HG03139 (cell line): ENCODE measurements at regions not wholly inside any gene's neighbourhood (a gene's known extent, or its start where the extent isn't known, plus 50 kb on each side); places are given as distances from the start of the nearest gene placed in this dataset.

Experiments used
- ATAC-seq: cut with Tn5 transposase; IDR thresholded peaks from one replicate; pipeline ENCODE4 v1.9.1; 2021; ENCODE audit not compliant: unreplicated experiment

DNA sequence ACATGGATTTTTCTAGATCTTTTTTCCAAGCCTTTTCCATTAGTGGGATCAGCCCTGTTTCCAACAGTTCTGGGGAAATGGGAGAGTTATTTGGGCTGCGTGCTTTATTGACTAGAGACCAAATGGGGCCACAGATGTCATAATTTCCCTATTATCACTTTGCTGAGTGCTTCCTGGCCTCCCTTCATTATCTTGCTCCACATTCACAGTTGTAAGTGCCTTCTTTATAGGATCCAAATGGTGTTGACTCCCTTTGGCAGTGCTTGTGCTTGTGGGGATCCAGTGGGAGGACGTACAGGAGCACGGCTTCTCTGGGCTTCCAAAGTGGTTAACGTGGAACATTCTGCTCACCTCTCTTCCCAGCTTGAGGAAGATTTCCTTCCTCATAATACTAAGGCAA, 141.0 kb upstream of the RMST start:
- ATAC-seq: no peak

DNA sequence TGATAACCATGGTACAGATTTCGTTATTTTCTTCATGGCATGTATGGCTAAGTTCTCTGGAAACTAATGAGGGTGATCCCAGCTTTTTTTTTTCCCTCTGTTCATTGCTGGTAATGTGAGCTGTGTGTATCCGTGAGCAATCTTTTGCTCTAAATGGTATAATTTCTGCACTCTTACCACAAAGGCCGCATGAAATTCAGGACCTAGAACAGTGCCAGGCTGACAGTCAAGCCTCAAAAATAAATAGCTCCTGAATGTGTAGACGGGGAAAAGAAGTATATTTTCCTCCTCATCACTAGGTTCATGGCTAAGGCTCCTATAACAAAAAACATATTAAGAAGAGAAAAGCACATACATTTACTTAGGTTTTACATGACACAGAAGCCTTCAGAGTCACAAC, 140.2 kb upstream of the RMST start:
- ATAC-seq: no peak

GRCh38 chr12:97323154-97323553, 139.4 kb upstream of the RMST start:
- ATAC-seq: no peak

GRCh38 chr12:97324471-97324870, 138.1 kb upstream of the RMST start:
- no peak for ATAC-seq

DNA sequence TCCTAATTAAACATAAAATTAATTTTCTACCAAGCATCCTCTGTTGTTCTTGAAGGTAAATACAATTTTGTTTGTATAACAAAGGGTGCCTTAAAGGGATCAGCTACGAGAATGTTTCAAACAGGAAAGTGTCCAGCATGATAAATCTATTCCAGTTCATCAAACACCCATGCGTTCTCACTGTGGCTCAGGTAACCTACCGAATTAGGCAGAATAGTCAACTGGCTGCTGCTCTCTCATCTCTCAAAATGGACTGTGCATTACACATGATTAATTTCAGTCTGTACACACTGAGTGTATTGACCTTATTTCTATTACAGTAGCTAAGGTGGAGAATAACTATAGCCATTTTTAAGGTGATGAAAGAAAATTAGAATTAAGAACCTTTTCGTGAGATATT, 127.5 kb upstream of the RMST start:
- ATAC-seq: no peak

- ATAC-seq: no peak
These were observed 125.5 kb upstream of the RMST start for GRCh38 chr12:97336900-97337751.

- no peak for ATAC-seq
These were observed 120.5 kb upstream of the RMST start for GRCh38 chr12:97342130-97342529.

GRCh38 chr12:97347956-97348355, 114.6 kb upstream of the RMST start:
- ATAC-seq: no peak

DNA sequence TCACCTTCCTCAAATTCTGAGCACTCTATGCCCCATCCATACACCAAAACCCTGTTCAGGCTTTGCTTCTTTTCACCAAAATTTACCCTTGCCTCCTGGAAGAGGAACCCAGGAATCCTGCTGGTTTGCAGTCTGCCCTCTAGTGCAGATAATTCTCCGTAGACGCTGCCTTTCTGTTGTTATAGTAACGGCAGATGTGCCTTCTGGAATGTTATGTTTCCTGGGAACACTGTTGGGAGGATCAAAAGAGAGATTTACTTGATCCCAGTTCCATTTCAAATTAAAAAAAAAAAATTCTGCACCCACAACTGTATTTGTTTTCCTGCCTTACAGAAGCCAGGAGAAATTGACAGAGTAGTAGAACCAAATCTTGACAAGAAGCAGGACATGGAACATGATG, 104.2 kb upstream of the RMST start:
- ATAC-seq: no peak

- no peak for ATAC-seq
These were observed 103.4 kb upstream of the RMST start for GRCh38 chr12:97359021-97359690.

DNA sequence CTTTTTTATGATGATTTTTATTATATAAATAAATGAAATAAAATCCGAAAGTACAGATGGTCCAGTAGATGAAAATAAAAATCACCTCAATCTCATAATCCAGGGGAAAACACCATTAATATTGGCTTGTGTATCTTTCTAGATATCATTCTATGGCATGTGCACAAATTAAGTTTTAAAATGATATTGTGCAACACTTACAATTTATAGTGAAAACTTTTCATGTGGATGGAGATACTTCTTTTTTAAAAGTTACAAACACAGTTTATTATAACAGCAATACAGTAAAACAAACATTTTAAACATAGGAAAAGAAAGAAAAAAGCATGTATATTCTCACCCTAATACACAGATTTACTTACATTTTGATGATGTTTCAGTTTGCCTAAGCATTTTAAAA, 98.9 kb upstream of the RMST start:
- no peak for ATAC-seq

GRCh38 chr12:97368462-97369163, 94.0 kb upstream of the RMST start:
- no peak for ATAC-seq

- no peak for ATAC-seq
These were observed 87.3 kb upstream of the RMST start for GRCh38 chr12:97375310-97375709.

GRCh38 chr12:97380440-97380839, 82.2 kb upstream of the RMST start:
- ATAC-seq: no peak

DNA sequence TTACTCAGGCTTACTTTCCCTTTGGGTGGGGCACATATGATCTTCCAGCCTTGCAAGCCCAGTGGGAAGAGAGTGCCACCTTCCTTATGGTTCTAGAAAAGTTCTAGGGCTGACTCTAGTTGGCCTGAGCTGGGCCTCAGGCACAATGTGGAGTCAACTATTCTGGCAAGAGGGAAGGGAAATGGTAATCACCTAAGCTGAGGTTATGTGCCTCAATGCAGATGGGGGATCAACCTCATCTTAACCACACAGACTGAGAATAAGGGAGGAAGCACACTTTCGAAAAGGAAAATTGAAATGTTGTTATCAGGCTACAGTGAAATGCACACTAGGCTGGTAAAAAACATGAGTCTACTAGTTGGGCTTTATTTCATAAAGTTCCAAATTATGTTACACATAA, 77.5 kb upstream of the RMST start:
- ATAC-seq: no peak

- no peak for ATAC-seq
These were observed 76.4 kb upstream of the RMST start for GRCh38 chr12:97386133-97386581.

GRCh38 chr12:97387844-97388243, 74.8 kb upstream of the RMST start:
- no peak for ATAC-seq

DNA sequence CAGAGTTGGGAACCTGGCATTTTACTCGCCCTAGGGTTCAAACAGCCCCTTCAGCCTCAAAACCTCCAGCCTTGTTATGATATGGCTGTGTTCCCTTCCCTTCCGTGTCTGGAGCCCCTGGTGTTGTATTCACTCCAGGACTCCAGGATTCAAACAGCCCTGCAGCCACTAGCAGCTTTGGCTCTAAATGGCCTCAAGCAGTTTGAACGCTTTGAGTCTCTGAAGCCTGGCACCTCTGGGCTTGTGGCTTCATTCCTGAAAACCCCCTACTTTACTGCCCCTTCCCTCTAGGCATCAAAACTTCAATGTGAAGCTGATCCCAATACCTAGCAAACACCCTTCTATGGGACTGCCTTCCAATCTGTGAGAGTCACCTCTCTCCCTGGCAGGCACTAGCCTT, 67.9 kb upstream of the RMST start:
- no peak for ATAC-seq

DNA sequence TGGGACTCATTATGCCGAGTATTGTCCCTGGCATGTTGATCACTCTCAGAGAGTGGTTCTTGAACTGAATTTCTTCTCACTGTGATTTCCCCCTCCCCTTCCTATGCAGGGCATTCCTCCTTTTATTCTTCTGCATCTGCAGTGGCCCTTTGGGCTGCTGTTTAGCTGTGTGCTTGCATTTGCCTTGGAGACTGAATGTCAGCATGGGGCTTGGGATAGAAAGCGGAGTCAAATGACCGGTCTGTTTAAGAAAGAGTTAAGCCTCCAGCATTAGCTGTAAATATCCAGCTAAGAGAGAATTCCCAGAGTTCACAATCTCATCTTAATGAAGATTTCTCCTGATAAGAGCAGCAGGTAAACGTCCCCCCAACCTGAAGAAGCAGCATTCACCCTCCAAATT, 65.6 kb upstream of the RMST start:
- ATAC-seq: no peak

DNA sequence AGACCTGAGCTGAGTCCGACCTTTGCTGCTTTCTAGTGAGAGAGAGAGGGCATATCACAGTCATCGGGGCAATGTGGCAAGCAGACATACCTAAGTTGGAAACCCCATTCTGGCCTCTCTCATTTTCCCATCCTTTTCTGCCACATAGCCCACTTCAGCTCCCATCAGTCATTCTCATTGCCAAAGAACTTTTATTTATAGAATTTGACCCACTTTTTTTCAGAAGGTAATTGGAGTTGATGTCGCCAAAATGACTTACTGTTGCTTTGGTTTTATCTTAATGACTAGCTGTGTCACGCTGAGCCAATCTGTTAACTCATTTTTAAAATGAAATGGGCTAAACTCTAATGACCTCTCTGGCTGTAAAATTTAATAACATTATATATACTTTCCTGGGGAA, 63.9 kb upstream of the RMST start:
- no peak for ATAC-seq

DNA sequence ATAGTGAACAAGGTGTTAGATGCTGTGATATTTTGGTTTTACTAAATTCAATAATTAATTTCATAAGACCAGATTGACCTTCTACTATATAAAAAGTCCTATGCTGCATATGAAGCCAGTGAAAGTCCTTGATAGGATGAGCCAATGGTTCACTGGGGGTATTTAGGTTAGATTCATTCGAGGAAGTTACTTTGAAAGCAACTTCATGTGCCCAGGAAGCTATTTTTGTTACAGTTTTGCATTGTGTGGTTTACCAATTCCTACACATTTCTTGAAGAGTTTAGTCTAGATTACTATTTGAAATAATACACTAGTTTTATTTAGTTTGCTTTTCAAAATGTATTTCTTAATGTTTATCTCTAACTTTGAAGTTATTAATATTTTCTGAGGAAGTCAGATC, 58.5 kb upstream of the RMST start:
- ATAC-seq: no peak

GRCh38 chr12:97404543-97404942, 58.1 kb upstream of the RMST start:
- peak; percentile 90 for ATAC-seq
